ENCODE measurements at regions not wholly inside any gene's neighbourhood (a gene's known extent, or its start where the extent isn't known, plus 50 kb on each side); places are given as distances from the start of the nearest gene placed in this dataset.

GRCh38 chr14:38972511-38972910 is 130.5 kb downstream of the SEC23A start:
- TF ChIP-seq POLR2A (IDR thresholded peaks at IDR 0.05) (no peak), EP300 (IDR thresholded peaks at IDR 0.05) (no peak)
- TF ChIP-seq, protein P1, sequence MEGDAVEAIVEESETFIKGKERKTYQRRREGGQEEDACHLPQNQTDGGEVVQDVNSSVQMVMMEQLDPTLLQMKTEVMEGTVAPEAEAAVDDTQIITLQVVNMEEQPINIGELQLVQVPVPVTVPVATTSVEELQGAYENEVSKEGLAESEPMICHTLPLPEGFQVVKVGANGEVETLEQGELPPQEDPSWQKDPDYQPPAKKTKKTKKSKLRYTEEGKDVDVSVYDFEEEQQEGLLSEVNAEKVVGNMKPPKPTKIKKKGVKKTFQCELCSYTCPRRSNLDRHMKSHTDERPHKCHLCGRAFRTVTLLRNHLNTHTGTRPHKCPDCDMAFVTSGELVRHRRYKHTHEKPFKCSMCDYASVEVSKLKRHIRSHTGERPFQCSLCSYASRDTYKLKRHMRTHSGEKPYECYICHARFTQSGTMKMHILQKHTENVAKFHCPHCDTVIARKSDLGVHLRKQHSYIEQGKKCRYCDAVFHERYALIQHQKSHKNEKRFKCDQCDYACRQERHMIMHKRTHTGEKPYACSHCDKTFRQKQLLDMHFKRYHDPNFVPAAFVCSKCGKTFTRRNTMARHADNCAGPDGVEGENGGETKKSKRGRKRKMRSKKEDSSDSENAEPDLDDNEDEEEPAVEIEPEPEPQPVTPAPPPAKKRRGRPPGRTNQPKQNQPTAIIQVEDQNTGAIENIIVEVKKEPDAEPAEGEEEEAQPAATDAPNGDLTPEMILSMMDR (IDR thresholded peaks at IDR 0.05) = no peak

Measured in stomach (tissue), 4 donors.